Amniotic epithelial cell (primary cell): ENCODE measurements at regions not wholly inside any gene's neighbourhood (a gene's known extent, or its start where the extent isn't known, plus 50 kb on each side); places are given as distances from the start of the nearest gene placed in this dataset.

Experiments used
- DNase-seq: peaks from one replicate; pipeline ENCODE4 v3.0.0-alpha.2; 2010; ENCODE audit warnings: low read depth

DNA sequence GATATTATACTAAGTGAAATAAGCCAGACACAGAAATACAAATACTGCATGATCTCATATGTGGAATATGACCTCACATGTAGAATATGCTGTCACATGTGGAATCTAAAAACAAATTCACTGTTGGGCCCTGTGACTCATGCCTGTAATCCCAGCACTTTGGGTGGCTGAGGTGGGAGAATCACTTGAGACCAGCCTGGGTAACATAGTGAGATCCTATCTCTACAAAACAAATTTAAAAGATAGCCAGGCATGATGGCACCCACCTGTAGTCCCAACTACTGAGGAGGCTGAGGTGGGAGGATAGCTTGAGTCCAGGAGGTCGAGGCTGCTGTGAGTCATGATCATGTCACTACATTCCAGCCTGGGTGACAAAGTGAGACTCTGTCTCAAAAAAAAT, 160.3 kb downstream of the PTEN start:
- no peak for DNase-seq

DNA sequence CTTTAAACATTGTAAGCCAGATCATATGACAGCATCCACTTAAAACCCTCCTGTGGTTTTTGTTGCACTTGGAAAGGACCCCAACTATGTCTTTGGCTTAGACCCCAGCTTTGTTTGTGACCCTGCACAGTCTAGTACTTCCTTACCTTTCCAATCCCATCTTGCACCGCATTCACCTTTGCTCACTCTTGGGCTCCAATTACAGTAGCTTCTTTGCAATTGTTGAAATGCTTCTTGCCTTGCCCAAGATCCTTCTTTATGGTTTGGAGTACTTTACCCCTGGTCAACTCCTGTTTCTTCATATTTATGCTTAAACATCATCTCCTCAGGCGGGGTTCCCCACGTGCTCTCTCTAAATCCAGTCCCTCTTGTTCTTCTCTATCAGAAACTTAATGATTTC, 162.6 kb downstream of the PTEN start:
- DNase-seq = no peak

DNA sequence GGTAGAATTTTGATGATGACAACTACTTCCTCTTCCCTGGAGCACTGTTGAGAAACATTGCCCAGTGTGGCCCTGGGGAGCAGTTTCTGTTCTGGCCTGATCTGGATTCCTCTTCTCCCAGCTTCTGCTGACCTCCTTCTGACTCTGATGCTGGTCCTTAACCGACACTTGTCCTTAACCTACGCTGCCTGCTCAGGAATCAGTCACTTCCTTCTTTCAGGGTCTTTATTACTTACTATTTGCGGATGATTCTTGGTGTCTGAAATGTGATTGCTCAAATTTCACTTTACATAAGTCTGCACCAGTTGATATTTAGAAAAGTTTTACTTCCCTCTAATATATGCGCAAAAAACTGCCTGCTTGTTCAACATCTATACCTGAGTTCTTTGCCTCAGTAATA, 164.1 kb downstream of the PTEN start:
- no peak for DNase-seq

DNA sequence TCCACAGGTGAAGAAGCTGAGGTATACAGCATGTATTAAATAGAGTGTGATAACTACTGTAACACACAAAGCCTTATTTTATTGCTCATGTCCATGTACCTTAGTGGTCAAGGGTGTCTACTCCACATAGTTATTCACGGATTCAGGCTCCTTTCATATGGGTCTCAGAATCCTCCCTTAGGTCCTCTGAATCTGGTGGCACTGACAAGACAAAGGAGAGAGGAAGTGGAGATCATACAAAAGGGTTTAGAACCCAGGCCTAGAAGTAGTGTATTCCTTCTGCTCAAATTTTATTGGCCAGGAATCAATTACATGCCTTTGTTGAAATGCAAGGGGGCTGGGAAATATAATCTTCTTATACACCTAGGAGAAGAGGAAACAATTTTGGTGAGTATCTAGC, 164.6 kb downstream of the PTEN start:
- DNase-seq = no peak

DNA sequence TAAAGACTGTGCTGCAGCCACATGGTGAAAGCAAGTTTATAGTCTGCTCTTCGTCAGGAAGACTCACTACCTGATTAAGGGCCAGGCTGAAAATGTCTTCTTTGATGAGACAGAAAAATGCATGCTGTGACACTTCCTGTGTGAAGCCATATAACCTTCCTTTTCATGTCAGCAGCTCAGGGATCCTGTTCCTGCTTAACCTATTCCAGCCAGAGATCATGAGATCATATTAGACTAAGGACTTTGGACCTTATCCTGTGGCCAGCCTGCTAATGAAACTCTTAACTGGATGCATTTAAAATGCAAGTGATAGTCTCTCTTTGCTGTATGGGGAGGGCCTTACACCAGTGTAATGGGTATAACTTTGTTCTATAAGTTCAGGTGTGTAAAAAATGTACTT, 165.2 kb downstream of the PTEN start:
- DNase-seq = no peak

DNA sequence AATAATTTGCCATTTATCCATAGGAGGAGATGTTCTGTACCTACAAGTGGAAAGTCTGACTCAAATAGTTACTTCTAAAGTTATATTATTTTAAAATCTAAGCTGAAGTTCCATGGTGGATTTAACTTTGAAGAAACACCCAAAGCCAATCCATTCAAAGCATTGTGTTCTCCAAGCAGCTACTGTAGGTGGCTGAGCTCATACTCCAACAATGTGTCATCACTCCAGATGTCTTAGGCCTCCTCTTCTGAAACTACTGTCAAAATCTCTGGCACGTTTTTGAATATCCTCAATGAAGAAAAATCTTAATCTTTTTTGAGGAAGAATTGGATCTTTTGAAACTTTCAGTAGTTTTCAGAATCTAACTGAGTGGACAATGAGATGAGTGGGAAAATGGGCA, 169.1 kb downstream of the PTEN start:
- peak; percentile 72 for DNase-seq

DNA sequence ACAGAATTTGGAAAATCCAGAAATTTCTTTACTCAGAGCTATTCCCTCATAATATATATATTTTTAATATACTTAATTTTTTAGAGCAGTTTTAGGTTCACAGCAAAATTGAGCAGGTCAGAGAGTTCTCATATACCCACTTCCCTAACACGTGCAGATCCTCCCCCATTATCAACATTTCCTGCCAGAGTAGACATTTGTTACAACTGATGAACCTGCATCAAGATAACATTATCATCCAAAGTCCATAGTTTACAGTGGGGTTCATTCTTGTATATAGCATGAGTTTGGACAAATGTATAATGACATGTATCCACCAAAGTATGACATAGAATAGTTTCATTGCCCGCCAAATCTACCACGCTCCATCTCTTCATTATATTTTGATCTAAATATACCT, 170.0 kb downstream of the PTEN start:
- DNase-seq = no peak

DNA sequence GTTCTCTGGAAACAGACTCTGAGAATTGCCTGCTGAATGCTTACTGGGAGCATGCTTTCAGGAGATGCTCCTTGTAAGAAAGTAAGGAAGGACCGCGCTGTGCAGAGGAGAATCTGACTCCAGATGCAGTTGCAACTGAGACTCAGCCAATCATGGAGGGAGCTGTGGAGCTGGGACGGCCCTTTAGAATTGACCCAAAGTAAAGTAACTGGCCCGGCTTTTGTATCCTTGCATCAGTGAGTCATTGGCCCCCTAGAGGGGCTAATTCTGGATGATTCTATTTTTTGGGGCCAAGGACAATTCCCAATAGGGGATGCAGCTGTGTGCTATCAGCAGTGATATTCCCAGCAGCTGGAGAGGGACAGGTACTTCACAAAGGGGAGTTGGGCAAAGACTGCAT, 170.4 kb downstream of the PTEN start:
- no peak for DNase-seq

DNA sequence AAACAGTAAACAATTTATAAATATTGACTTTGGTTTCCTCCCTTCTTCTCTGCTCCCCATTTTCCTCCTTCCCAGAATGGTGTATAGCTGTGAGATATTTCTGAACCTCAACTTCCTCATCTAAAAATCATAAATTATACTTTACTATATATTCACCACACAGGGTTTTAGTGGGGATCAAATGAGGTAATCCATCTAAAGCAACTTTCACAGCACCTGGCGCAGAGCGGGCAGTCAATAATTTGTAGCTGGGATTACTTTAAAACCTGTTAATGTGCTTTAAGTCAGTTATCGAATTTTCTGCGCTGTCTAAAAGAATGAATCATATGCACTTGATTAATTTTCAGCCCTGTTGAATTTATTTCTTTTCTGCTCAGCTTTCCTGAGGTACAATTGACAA, 172.7 kb downstream of the PTEN start:
- no peak for DNase-seq

DNA sequence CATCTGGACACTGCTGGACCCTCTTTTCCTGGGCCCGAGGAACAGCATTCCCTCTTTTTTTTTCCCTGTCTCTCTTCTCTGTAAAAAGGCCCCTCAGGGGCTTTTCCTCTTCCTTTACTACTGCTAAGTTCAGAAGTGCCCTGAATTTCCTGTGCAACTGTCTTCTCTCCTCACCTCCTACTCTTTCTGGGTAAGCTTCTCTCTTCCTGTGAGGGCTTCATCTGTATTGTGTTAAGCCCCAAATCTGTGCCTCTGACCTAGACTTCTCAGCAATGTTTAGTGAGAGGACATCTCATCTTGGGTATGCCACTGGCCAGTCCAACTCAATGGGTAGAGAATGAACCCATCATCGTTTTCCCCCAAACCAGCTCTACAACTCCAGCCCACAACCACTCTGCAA, 174.2 kb downstream of the PTEN start:
- no peak for DNase-seq

DNA sequence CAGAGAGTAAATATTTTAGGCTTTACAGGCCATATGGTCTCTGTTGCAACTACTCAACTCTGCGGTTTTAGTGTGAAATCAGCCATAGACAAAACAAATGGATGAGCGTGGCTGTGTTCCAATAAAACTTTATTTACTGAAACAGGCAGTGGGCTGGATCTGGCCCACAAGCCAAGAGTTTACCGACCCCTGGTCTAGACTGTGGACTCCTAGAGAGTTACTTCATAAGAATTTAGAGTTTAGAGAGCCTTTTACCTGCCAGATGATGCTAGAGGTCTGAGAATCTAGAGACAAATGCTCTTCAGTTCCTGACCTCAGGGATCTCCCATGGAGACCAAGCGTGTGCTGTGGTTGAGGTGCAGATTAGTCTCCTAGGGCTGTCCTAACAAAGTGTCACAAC, 174.8 kb downstream of the PTEN start:
- DNase-seq = peak; percentile 81

DNA sequence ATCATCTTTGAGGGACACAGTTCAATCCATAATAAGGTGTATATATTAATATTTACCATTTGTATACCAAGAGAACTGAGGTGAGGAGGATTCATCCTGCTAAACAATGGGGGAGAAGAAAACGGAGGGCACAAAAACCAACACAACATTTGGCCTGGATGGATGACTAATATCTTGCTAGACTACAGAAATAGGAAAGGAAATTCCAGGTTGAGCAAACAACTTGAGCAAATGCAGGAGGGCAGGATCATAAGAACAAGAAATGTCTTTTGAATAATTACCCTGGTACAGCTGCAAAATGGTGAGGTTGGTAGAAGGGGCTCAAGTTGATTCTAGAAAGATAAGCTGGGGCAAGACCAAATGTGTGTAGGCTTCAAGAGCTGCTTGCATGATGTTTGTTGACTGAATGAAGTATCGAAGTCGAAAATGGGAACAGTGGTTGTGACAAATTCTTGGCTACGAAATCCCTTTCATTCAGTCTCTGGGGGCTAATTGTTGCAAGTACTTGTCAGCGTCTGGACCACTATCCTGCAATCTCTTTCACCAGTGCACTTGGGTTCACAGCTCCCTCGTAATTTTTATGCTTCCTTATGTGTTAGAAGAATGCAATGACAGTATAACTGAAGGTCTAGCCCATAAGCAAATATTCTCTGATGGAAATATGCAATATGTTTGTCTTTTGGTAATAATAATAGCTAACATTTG, 176.2 kb downstream of the PTEN start:
- DNase-seq = peak; percentile 71

DNA sequence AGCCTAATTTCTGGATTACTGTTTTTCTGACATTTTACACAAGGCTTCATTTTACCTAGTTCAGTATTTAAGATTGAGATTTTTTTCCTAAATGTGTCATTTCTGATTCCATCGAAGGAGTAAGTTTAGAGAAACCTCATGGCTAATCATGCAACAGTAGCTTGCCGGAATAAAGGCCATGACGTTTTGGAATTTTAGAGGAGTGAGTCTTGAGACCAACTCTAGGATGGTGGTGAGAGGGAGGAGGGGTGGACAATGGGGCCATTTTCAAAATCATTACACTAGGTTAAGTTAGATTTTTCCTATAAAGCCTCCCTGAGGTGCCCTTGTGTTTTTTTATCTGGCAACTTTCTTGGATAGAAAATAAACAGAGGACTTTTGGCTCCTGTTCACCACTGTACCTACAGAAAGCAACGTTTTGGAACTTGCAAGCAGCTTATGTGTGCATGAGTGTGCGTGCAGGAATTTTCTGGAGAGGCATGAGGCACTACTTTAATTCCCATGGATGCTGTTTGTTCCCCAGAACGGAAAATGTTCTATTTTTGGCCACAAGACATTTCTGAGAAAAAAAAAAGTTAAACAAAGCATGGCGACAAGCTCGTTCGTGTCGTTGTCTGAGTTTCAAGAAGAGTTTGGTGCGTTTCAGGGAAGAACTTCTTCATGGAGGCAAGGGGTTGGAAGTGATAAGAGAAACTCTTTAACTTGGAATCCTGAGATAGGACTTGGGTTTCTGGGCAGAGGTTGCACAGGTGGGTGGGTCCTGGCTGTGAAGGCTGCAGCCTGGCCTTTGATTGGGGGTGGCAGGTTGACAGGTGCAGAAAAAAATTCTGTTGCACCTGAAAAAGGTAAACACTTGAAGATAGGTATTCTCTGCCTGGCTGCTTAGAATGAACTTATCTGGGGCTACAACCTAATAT, 178.1 kb downstream of the PTEN start:
- peak; percentile 15 for DNase-seq

DNA sequence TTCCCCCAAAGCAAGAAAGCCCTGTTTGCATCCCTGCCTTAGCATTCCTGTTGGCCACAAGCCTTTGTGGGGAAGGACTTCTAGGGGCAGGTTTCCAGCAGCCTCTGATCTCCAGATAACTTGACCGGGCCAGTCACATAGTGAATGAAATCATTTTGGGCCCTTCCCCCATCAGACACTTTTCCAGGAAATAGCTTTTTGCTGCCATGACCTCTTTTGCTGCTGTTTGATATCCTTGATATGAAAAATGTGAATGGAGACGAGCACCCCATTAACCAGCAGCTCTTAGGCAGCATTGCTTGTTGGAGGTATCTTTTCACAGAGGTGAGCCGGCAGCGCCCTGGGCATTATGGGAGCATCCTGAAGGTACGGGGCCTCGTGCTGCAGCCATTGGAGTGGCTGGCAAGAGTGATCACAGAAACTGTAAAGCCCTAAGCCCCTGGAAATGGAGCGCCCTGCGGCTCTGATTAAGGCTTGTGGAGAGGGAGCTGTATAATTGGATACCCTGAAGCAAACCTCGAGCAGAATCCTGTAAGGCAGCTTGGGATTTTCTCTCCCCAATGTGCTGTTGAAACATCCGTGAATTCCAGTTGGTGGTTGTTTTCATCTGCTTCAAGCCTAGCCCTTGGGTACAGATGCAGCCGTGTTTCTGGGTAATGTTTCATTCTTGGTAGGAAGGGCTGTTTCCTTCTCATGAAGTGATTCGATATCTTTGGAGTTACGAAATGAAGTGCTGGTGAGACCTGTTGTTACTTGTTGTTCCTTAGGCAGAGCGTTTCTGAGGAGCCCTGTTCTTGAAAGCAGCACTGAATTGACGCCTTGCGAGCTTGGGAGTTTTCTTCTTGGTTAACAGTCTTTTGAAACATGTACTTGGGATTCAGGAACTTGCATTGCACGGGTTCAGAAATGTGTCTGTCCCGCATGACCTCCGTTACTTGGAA, 179.0 kb downstream of the PTEN start:
- peak; percentile 98 for DNase-seq

DNA sequence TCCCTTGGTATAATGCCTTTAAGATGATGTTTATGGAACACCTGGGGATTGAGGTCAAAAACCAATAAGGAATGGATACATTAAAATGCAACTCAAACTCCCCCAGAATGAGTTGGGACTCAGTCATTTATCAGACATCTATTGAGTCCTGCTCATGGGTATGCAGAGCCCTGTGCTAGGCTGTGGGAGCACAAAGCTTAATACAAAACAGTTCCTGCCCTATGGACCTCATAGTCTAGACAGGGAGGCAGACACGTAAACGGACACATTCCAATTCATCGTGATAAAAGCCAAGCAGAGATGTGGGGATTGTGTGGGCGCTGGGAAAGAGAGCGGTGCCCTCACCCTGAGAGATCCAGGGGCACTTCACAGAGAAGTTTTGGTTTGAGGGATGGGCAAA, 181.7 kb downstream of the PTEN start:
- no peak for DNase-seq

DNA sequence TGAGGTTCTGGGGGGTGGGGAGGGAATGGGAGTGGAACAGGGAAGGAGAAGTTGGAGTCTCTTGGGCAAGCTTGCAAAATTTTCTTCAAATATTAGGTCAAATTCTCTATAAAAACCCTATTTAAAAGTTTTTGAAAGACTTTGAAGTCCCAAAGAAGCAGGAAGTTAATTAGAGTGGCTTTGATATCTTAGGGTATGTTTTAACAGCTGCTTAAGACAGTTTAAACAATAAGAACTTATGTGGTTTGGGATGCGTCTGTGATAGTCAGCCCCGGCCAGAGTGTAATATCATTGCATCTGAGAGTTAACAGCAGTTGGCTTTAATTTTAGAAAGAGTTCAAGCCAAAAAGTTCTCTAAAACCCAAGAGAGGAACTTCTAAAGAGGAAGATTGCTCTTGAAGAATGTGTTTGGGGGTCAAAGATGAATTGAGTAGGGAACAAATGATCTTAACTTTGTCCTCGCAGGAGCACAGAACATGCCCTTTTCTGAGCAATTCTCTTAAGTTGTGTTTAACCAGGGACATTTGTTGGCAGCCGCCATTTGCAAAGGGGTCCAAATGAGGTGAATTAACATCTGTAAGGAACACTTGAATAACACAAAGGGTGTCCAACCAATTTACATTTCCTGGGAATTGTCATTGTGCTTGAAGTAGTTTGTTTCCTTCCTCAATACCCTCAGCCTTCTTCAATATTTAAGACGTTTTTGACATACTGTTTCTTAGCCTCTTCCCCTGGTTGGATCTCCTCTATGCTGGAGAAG, 182.4 kb downstream of the PTEN start:
- DNase-seq = no peak

DNA sequence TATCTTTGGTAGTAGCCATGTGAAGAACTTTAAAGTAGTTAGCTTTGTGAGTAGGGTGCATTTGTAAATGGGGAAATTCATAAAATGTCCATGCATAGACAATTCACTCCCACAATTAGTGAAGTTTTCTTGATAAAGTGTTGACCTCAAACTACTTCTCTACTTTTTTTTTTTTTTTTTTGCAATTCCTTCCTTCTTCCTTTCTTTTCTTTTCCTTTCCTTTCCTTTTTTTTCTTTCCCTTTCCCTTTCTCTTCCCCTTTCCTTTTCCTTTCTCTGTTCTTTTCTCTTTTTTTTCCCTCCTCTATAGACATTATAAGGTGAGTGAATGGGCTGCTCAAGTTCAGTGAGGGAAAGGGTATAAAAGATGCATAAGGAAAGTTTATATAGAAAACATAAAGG, 184.2 kb downstream of the PTEN start:
- DNase-seq = no peak

DNA sequence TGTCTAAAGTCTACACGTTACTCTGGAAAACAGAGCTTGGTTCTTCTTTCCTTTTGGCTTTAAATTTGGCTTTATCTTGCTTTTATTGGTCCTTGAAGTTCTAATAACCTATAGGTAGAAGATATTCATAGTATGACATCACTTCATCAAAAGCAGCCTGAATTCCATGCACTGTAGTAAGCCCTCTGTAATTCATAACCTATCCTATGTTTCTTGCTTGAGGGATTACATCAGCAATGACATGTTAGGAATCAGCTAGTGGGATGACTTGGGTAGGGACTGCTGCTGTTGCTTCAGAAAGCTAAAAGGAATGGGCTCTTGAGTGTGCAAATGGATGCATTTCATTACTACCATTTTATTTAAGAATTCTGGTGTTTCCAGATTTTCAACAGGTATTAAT, 184.9 kb downstream of the PTEN start:
- DNase-seq = no peak

DNA sequence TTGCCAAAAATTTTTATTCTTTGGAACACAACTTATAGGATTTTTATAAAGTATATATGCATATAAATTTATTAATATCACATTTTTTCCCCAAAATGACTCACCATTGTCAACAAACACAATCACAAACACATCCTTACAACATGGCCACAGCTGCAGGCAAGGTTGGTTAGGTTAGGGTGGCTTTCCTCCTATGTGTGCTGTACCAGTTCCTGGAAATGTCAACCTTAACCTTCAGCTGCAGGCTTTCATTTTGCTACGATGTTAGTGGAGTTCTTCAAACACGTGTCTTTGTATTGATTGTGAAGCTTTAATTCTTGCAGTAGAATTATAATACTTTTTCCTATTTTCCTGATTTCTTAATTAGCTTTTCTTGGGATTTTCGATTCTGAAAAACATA, 185.8 kb downstream of the PTEN start:
- DNase-seq = no peak

DNA sequence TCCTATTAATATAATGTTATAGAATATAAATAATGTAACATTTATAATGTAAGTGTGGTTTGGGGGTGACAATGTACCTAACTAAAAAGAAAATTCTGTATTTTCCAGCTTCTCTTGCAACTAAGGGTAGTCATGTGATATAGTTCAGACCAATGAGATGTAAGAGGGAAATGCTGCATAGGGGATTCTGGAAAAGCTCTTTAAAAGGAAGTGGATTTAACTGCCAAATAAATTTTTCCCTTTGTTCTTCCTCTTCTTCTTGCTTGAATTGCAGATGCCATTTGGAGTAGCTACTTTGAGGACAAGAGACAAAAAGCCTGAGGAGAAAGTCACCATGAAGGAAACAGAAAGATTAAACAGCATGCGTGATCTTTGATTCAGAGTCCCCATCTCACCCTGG, 194.3 kb downstream of the PTEN start:
- no peak for DNase-seq

DNA sequence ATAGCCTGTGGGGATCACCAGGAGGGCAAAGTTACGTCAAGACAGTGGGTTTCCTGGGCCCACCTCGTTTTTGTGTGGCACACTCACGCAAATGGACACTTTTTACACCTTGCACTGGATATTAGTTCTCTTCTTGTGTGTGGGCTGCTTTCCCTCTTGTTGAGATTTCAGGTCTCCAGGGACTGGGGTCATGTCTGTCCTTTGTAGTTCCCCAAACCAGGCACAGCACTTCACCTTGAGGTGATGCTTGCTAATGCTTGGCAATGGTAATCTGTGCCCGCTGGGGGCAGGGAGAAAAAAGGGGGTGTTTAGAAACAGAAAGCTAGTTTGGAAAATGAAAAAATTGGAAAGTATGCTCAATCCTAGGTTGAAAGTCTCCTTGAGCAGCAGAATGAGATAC, 195.3 kb downstream of the PTEN start:
- no peak for DNase-seq

DNA sequence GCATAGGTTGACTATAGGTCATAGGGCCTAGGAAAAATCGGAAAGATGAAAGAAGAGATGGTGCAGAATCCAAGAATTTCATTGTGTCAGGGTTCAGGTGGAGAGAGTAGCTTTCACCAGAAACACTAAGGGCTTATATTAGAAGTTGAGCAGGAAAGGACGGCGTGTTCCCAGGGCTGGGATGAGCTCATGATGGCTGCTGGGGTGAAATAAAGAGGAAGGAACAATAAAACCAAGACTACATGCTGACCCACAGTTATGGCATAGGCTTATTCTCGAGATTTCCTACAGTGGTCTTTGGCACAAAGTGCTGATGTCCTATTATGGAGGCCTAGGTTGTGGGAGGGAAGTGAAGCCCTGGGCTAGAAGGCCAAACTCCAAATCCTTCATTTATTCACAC, 195.8 kb downstream of the PTEN start:
- DNase-seq = no peak
